ENCODE measurements at regions not wholly inside any gene's neighbourhood (a gene's known extent, or its start where the extent isn't known, plus 50 kb on each side); places are given as distances from the start of the nearest gene placed in this dataset.

- H3K9me3 ChIP-seq (ENCODE audit: control insufficient read depth in 4 of 4, low read length in 3 of 4) = no peaks in the 10 kb centered on the region
- H3K27ac ChIP-seq (ENCODE audit: low read depth in 1 of 2, low read length in 2 of 2) = no peak overlapping the region
- TF ChIP-seq FOXA2 (IDR thresholded peaks at IDR 0.05) = no peak
- no peak for TF ChIP-seq SP1 (IDR thresholded peaks at IDR 0.05)
- TF ChIP-seq, protein P1, sequence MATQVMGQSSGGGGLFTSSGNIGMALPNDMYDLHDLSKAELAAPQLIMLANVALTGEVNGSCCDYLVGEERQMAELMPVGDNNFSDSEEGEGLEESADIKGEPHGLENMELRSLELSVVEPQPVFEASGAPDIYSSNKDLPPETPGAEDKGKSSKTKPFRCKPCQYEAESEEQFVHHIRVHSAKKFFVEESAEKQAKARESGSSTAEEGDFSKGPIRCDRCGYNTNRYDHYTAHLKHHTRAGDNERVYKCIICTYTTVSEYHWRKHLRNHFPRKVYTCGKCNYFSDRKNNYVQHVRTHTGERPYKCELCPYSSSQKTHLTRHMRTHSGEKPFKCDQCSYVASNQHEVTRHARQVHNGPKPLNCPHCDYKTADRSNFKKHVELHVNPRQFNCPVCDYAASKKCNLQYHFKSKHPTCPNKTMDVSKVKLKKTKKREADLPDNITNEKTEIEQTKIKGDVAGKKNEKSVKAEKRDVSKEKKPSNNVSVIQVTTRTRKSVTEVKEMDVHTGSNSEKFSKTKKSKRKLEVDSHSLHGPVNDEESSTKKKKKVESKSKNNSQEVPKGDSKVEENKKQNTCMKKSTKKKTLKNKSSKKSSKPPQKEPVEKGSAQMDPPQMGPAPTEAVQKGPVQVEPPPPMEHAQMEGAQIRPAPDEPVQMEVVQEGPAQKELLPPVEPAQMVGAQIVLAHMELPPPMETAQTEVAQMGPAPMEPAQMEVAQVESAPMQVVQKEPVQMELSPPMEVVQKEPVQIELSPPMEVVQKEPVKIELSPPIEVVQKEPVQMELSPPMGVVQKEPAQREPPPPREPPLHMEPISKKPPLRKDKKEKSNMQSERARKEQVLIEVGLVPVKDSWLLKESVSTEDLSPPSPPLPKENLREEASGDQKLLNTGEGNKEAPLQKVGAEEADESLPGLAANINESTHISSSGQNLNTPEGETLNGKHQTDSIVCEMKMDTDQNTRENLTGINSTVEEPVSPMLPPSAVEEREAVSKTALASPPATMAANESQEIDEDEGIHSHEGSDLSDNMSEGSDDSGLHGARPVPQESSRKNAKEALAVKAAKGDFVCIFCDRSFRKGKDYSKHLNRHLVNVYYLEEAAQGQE (IDR thresholded peaks at IDR 0.05) = no peak
- TF ChIP-seq TAF1 (conservative IDR thresholded peaks at IDR 0.05) = no peak
- TF ChIP-seq, protein P2, sequence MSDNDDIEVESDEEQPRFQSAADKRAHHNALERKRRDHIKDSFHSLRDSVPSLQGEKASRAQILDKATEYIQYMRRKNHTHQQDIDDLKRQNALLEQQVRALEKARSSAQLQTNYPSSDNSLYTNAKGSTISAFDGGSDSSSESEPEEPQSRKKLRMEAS (IDR thresholded peaks at IDR 0.05) = no peak
- TF ChIP-seq, protein P3, sequence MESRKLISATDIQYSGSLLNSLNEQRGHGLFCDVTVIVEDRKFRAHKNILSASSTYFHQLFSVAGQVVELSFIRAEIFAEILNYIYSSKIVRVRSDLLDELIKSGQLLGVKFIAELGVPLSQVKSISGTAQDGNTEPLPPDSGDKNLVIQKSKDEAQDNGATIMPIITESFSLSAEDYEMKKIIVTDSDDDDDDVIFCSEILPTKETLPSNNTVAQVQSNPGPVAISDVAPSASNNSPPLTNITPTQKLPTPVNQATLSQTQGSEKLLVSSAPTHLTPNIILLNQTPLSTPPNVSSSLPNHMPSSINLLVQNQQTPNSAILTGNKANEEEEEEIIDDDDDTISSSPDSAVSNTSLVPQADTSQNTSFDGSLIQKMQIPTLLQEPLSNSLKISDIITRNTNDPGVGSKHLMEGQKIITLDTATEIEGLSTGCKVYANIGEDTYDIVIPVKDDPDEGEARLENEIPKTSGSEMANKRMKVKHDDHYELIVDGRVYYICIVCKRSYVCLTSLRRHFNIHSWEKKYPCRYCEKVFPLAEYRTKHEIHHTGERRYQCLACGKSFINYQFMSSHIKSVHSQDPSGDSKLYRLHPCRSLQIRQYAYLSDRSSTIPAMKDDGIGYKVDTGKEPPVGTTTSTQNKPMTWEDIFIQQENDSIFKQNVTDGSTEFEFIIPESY (IDR thresholded peaks at IDR 0.05) = no peak
- no peak for TF ChIP-seq YY1 (IDR thresholded peaks at IDR 0.05)
- no peak for TF ChIP-seq RXRA (IDR thresholded peaks at IDR 0.05)
- TF ChIP-seq EGR1 (IDR thresholded peaks at IDR 0.05; ENCODE audit: low read depth in 2 of 2) = no peak
- TF ChIP-seq JUND (IDR thresholded peaks at IDR 0.05) = no peak
- no peak overlapping the region for H3K4me3 ChIP-seq (ENCODE audit: low read depth in 1 of 3, low read length in 3 of 3)
- WGBS = 86% methylated on average over 4 of the region's 4 CpGs
- no peak for DNase-seq (ENCODE audit: low spot score)
- H3K36me3 ChIP-seq (ENCODE audit: control insufficient read depth in 4 of 4, insufficient read depth in 3 of 4, low read depth in 1 of 4, low read length in 3 of 4) = no peaks in the 10 kb centered on the region
- no peak overlapping the region for H3K9ac ChIP-seq (ENCODE audit: low read depth in 1 of 2, low read length in 2 of 2)
- no peaks in the 10 kb centered on the region for H3K4me1 ChIP-seq (ENCODE audit: control insufficient read depth in 4 of 4, insufficient read depth in 4 of 4, low read length in 3 of 4)
- H3K27me3 ChIP-seq (ENCODE audit: control insufficient read depth in 4 of 4, insufficient read depth in 4 of 4, low read length in 3 of 4) = no peaks in the 10 kb centered on the region
Measured at GRCh38 chr2:129727286-129727685, 252.2 kb upstream of the RAB6C start.

GRCh38 chr2:129728035-129728972 lies 251.2 kb upstream of the RAB6C start:
- TF ChIP-seq RAD21 (IDR thresholded peaks at IDR 0.05) (no peak), YY1 (IDR thresholded peaks at IDR 0.05) (no peak), NR2F2 (IDR thresholded peaks at IDR 0.05) (no peak), GABPA (IDR thresholded peaks at IDR 0.05 in 1 of 2, conservative IDR thresholded peaks at IDR 0.05 in 1 of 2) (no peak), EGR1 (IDR thresholded peaks at IDR 0.05; ENCODE audit: low read depth in 2 of 2) (no peak)
- H3K27ac ChIP-seq (ENCODE audit: low read depth in 1 of 2, low read length in 2 of 2) = no peak overlapping the region
- no peak overlapping the region for H3K4me3 ChIP-seq (ENCODE audit: low read depth in 1 of 3, low read length in 3 of 3)
- H3K27me3 ChIP-seq (ENCODE audit: control insufficient read depth in 4 of 4, insufficient read depth in 4 of 4, low read length in 3 of 4) = no peaks in the 10 kb centered on the region
- H3K9ac ChIP-seq (ENCODE audit: low read depth in 1 of 2, low read length in 2 of 2) = no peak overlapping the region
- no peaks in the 10 kb centered on the region for H3K36me3 ChIP-seq (ENCODE audit: control insufficient read depth in 4 of 4, insufficient read depth in 3 of 4, low read depth in 1 of 4, low read length in 3 of 4)
- no peak for DNase-seq (ENCODE audit: low spot score)
- H3K9me3 ChIP-seq (ENCODE audit: control insufficient read depth in 4 of 4, low read length in 3 of 4) = no peaks in the 10 kb centered on the region
- 88% methylated on average over 14 of the region's 14 CpGs for WGBS
- no peaks in the 10 kb centered on the region for H3K4me1 ChIP-seq (ENCODE audit: control insufficient read depth in 4 of 4, insufficient read depth in 4 of 4, low read length in 3 of 4)

Measured in liver (tissue), 7 donors.